DOHH2 (cell line): ENCODE measurements at regions not wholly inside any gene's neighbourhood (a gene's known extent, or its start where the extent isn't known, plus 50 kb on each side); places are given as distances from the start of the nearest gene placed in this dataset.

Experiments used
- CTCF ChIP-seq: fragments of 200-600 bp; sonication (generic); IDR thresholded peaks from one replicate; pipeline ENCODE4 v1.5.1; 2014; ENCODE audit warnings: antibody characterized with exemption, mild to moderate bottlenecking, low read depth, low read length; ENCODE audit not compliant: poor library complexity, severe bottlenecking
- EZH2phosphoT487 ChIP-seq: fragments of 200-600 bp; sonication (generic); IDR thresholded peaks from 2 replicates; pipeline ENCODE4 v1.6.1; 2017; ENCODE audit warnings: borderline replicate concordance, mild to moderate bottlenecking, antibody characterized with exemption, low read length, moderate library complexity, mixed read lengths

- TF ChIP-seq CTCF: no peak
- no peak for TF ChIP-seq EZH2phosphoT487
These were observed 267.3 kb downstream of the DLEU7 start for GRCh38 chr13:50576156-50576555.
